ENCODE measurements at regions not wholly inside any gene's neighbourhood (a gene's known extent, or its start where the extent isn't known, plus 50 kb on each side); places are given as distances from the start of the nearest gene placed in this dataset.

GRCh38 chr6:156647140-156647784, 129.9 kb upstream of the ARID1B start:
- DNase-seq, result no peak

DNA sequence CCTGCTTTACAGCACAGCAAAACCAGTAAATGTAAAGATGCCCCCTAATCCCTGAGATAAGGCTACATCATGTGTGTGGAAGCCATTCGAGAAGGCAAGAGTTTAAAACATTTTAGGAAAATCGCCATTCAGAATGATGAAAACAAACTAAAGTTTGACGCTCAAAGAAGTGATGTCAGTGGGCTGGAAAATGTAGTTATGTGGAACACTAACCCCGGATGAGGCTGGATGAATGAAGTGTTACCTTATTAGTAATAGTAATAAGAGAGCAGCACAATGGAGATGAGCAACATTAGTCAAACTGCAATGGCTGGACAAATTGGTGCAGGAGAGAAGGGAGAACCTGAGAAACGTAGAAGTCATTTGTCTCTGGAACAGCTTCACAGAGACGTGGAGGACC, 130.7 kb upstream of the ARID1B start:
- DNase-seq, result no peak

- no peak for DNase-seq
Measured at GRCh38 chr6:156645097-156645496, 132.1 kb upstream of the ARID1B start.

- DNase-seq, result no peak
Measured at GRCh38 chr6:156639009-156639721, 138.0 kb upstream of the ARID1B start.

GRCh38 chr6:156638581-156638980, 138.6 kb upstream of the ARID1B start:
- no peak for DNase-seq

DNA sequence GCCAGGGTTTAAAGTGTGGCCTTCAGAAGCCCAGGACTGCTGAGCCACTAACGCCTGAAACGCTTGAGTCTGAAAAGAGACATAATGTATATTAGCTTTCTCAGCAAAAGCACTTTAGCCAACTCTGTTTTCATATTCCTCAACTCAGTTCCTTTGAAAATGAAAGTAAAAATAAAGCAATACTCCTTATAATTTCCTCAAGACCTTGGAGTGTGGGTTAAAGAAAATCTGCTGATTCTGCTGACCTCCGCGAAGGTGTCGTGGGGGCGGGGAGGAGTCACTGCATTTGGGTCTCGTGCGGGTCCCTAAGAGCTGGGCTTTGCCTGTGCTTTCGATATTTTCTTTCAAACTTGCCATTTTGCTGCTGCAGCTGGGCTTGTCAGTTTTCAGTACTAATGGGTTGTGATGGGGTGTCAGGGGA, 142.2 kb upstream of the ARID1B start:
- DNase-seq, result no peak

GRCh38 chr6:156634048-156634447, 143.1 kb upstream of the ARID1B start:
- DNase-seq, result no peak

- DNase-seq, result no peak
Measured at GRCh38 chr6:156633291-156633690, 143.9 kb upstream of the ARID1B start.

DNA sequence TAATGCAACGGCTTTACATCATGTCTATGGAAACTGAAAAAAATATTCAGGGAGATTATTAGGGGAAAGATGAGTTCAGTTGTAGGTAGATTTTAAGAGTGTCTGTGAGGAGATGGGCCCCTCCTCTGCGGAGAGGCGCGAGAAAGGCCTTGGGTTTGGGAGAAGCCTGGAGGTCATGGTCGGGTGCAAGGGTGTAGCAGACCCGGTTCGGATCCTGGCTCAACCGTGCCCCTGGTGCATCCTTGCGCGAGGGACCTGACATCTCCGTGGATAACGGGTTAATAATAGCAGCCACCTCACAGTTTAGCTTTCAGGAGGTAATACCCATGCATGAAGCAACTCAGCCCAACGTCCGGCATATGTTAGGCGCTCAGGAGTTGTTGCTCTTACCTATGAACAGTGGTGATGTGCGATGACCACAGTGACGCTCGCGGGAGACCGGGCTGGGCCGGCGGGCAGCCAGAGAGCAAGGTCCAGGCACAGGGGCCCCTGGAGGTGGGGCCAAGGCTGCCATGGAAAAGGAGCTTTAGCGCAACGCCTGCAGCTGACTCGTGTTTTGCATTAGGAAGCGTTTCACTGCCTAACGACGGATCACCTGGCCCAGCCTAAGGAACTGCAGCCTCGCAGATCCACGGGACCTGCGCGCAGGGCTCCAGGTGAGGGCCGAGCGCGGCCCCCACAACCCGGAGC, 146.4 kb upstream of the ARID1B start:
- no peak for DNase-seq

- no peak for DNase-seq
Measured at GRCh38 chr6:156628805-156629204, 148.4 kb upstream of the ARID1B start.

- DNase-seq, result no peak
Measured at GRCh38 chr6:156627524-156627923, 149.7 kb upstream of the ARID1B start.

DNA sequence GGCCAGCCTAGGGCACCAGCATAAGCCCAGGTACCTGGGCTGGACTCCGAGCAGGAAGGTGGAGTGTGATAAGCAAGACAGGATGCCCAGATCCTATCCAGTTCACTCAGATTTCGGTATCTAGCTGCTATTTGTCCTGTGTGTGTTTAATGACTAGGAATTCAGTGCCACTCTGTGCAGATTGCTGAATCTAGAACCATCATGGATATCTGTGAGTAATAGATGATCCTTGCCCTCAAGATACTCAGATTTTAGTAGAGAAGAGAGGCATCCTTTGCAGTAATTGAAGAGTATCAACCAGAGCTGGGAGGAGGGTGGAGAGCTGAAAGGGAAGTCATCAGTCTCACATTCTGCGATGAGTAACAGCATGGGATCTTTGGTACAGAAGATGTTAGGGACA, 155.0 kb upstream of the ARID1B start:
- no peak for DNase-seq

DNA sequence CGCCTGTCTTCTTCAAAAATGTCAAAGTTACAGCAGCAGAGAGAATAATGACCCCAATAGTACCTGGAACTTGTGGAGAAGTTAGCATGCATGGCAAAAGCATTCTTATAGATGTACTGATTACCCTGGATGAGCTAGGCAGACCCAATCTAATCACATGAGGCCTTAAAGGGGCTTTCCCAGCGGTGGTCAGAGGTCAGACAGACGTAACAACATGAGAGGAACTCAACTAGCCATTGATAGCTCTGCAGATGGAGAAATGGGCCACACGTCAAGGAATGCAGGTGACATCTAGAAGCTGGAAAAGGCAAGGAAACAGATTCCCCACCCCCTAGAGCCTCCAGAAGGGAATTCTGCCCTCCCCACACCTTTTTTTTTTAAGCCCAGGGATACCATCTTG, 156.8 kb upstream of the ARID1B start:
- no peak for DNase-seq

GRCh38 chr6:156618600-156619205, 158.5 kb upstream of the ARID1B start:
- no peak for DNase-seq

DNA sequence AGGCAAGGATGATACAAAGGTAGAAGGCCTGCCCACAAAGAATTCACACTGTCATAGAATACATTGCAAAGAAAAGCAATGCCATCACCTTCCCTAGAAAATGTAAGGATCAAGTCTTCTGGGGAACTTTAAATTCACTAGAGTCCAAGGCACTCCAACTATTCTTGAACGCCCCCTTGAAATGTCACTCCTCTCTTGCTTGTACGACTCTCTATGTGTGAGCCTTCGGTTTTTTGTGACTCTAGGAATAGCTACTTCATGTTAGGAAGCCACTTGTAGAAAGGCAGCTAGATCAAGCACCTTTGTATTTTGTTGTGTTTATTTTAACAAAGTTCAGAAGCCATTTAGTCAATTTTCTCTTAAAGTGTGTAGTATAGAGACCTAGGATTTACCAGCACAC, 159.2 kb upstream of the ARID1B start:
- DNase-seq, result no peak

- no peak for DNase-seq
Measured at GRCh38 chr6:156617376-156617775, 159.8 kb upstream of the ARID1B start.

GRCh38 chr6:156616495-156616894, 160.7 kb upstream of the ARID1B start:
- no peak for DNase-seq

DNA sequence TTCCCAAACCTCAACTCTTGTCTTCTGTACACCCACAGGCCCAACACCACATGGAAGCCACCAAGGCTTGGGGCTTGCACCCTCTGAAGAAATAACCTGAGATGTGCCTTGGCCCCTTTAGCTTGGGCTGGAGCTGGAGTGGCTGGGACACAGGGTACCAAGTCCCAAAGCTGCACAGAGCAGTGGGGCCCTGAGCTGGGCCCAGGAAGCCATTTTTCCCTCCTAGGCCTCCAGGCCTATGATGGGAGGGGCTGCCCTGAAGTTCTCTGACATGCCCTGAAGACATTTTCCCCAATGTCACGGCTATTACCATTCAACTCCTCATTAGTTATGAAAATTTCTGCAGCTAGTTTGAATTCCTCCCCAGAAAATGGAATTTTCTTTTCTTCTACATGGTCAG, 163.2 kb upstream of the ARID1B start:
- no peak for DNase-seq

GRCh38 chr6:156612361-156612760, 164.8 kb upstream of the ARID1B start:
- no peak for DNase-seq

GRCh38 chr6:156602066-156602385, 175.2 kb upstream of the ARID1B start:
- no peak for DNase-seq

- DNase-seq, result no peak
Measured at GRCh38 chr6:156601152-156602065, 175.8 kb upstream of the ARID1B start.

DNA sequence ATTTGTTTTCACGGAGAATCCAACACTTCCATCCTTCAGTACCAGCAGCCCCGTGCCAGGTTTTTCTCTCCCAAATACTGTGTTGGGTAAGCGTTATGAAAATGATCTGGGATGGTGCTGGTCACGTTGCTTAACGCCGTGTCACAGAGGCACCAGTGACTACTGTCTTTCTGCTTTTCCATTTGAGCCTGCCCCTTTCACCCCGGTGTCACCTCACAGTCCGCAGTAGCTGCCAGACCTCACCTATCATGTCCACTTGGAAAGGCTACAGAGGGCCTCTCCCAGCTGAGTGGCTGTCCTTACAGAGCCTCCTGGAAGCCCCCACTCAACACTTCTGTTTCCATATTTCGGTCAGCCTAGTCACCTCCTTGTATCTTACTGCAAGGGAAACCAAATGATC, 176.5 kb upstream of the ARID1B start:
- no peak for DNase-seq

Measured in NCI-H2081 treated with DMSO at 0.1 percent for 48 hours (cell line).